ENCODE measurements at regions not wholly inside any gene's neighbourhood (a gene's known extent, or its start where the extent isn't known, plus 50 kb on each side); places are given as distances from the start of the nearest gene placed in this dataset.

GRCh38 chr2:129212299-129212958 lies 767.0 kb upstream of the RAB6C start:
- no peak for TF ChIP-seq POLR2A (IDR thresholded peaks at IDR 0.05)
- no peak for TF ChIP-seq CTCF (IDR thresholded peaks at IDR 0.05)
- Histone ChIP-seq H3K27me3 (no peaks in the 10 kb centered on the region), H3K4me3 (no peak overlapping the region), H3K27ac (no peak overlapping the region), H3K36me3 (ENCODE audit: low read depth, missing control alignments) (no peaks in the 10 kb centered on the region), H3K4me1 (no peaks in the 10 kb centered on the region), H3K9me3 (no peaks in the 10 kb centered on the region)
- intact Hi-C loops (cut with DNase I; ENCODE audit: low total_unique reads) = no loop called here
- no peak for DNase-seq
- 85 to 88% methylated on average over 5 of the region's 5 CpGs for WGBS, 2 donors

- H3K27ac ChIP-seq = no peak overlapping the region
- intact Hi-C loops (cut with DNase I; ENCODE audit: low total_unique reads) = no loop called here
- TF ChIP-seq CTCF (IDR thresholded peaks at IDR 0.05) (no peak), POLR2A (IDR thresholded peaks at IDR 0.05) (no peak)
- 96 to 97% methylated on average over 10 of the region's 10 CpGs for WGBS, 2 donors
- no peak for DNase-seq
- no peak overlapping the region for H3K4me3 ChIP-seq
- no peaks in the 10 kb centered on the region for H3K4me1 ChIP-seq
- no peaks in the 10 kb centered on the region for H3K9me3 ChIP-seq
- no peaks in the 10 kb centered on the region for H3K36me3 ChIP-seq (ENCODE audit: low read depth, missing control alignments)
- no peaks in the 10 kb centered on the region for H3K27me3 ChIP-seq
Observed at GRCh38 chr2:129224022-129224421, 755.4 kb upstream of the RAB6C start.

- intact Hi-C loops (cut with DNase I; ENCODE audit: low total_unique reads) = no loop called here
- H3K36me3 ChIP-seq (ENCODE audit: low read depth, missing control alignments) = no peaks in the 10 kb centered on the region
- WGBS, 2 donors = 91 to 94% methylated on average over 3 of the region's 3 CpGs
- no peaks in the 10 kb centered on the region for H3K9me3 ChIP-seq
- H3K27me3 ChIP-seq = no peaks in the 10 kb centered on the region
- H3K4me1 ChIP-seq = no peaks in the 10 kb centered on the region
- DNase-seq = no peak
- TF ChIP-seq POLR2A (IDR thresholded peaks at IDR 0.05) (no peak), CTCF (IDR thresholded peaks at IDR 0.05) (no peak)
- no peak overlapping the region for H3K27ac ChIP-seq
- H3K4me3 ChIP-seq = no peak overlapping the region
Observed at GRCh38 chr2:129224486-129224885, 755.0 kb upstream of the RAB6C start.

GRCh38 chr2:129229196-129229595 lies 750.3 kb upstream of the RAB6C start:
- no peak for DNase-seq
- no peak for TF ChIP-seq POLR2A (IDR thresholded peaks at IDR 0.05)
- TF ChIP-seq CTCF (IDR thresholded peaks at IDR 0.05) = no peak
- intact Hi-C loops (cut with DNase I; ENCODE audit: low total_unique reads) = no loop called here

GRCh38 chr2:129229830-129230441 lies 749.5 kb upstream of the RAB6C start:
- intact Hi-C loops (cut with DNase I; ENCODE audit: low total_unique reads) = no loop called here
- Histone ChIP-seq H3K4me3 (no peak overlapping the region), H3K27ac (no peak overlapping the region), H3K4me1 (no peaks in the 10 kb centered on the region), H3K27me3 (no peaks in the 10 kb centered on the region), H3K36me3 (ENCODE audit: low read depth, missing control alignments) (no peaks in the 10 kb centered on the region), H3K9me3 (no peaks in the 10 kb centered on the region)
- no peak for DNase-seq
- WGBS, 2 donors = 78 to 86% methylated on average over 7 of the region's 7 CpGs
- TF ChIP-seq POLR2A (IDR thresholded peaks at IDR 0.05) (no peak), CTCF (IDR thresholded peaks at IDR 0.05) (no peak)

More at GRCh38 chr2:129229196-129229595, 750.3 kb upstream of the RAB6C start:
- Histone ChIP-seq H3K9me3 (no peaks in the 10 kb centered on the region), H3K4me3 (no peak overlapping the region), H3K4me1 (no peaks in the 10 kb centered on the region), H3K27me3 (no peaks in the 10 kb centered on the region), H3K27ac (no peak overlapping the region), H3K36me3 (ENCODE audit: low read depth, missing control alignments) (no peaks in the 10 kb centered on the region)
- WGBS, 2 donors = 57 to 63% methylated on average over 3 of the region's 3 CpGs

Measured in testis (tissue), 2 donors.